ENCODE measurements at regions not wholly inside any gene's neighbourhood (a gene's known extent, or its start where the extent isn't known, plus 50 kb on each side); places are given as distances from the start of the nearest gene placed in this dataset.
"Not testable (repeated sequence)": the region's sequence is repeated elsewhere in the genome, so short reads cannot be mapped to it uniquely, and the experiment has no call there.

DNA sequence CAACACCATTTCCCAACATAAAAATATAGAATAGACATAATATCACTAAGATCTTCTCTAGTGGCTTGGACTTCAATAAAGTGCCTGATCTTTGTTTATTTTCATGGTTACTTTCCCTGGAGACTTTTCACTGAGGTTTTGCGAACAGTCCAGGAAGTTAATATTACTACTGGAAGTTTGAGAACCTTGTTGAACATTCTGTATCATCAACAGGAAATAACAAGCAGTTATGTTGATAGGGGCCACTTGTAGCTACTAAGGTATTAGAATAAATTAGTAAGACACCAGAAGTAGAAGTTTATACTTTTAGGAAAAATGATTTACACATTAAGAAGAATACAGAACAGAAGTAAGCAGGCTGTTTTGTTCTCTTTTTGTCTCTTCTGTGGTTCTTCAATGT, 180.2 kb downstream of the TFAP2B start:
- DNase-seq, result no peak

DNA sequence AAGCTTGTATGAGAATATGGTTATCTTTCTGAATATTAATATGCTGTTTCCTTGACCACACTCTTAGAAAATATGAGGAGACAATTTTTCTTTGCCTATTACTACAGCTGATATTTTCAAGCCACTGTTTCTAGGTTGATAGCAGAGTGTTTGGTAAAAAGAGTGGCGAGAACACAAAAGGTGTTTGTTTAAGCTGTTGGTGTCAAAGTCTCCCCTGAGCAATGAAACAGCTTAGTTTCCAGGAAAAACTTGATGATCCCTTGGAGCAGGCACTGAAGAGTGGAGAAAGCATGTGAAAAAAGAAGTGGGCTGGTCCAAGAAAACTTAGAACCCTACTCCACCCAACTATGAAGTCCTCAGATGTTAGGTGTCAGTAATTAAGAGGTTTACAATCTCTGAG, 182.7 kb downstream of the TFAP2B start:
- DNase-seq, result no peak

DNA sequence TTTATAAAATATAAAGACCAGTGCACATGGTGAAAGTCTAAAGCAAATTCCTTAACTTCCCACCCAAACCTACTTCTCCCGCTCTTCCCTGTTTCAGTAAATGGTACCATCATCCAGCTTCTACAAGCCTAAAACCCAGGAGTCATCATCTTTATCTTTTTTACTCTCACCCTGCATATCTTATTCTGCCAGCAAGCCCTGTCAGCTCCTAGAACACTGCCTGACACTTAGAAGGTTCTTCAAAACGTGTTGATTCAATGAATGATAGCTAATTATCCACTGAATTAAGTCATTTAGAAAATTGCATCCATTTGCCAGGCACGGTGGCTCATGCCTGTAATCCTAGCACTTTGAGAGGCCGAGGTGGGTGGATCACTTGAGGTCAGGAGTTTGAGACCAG, 185.7 kb downstream of the TFAP2B start:
- DNase-seq, result no peak

DNA sequence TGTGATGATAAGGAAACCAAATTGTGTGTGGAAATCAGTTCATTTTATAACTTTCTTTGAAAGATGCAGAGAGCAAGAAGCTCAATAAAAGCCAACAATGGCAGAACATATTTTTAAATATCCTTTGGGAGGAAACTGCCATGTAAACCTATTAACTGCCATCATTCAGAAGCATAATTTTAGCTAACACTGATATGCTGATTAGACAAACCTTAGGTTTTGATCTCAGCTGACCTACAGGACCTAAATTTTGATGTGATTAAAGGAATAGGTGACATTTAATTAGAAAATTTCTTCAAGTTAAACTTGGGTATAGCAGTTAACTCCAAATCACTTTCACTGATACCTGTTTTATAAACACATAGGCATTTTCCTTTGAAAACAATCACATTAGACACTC, 187.1 kb downstream of the TFAP2B start:
- DNase-seq, result no peak

DNA sequence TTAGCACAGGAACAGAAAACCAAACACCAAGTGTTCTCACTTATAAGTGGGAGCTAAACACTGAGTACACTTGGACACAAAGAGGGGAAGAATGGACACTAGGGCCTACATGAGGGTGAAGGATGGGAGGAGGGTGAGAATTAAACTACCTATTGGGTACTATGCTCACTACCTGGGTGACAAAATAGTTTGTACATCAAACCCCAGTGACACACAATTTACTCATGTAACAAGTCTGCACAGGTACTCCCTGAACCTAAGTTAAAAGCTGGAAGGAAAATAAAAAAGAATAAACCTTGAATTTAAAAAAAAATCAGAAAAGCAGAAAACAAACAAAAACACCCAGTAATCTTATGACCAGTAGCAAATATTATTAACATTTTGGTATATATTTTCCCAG, 188.6 kb downstream of the TFAP2B start:
- DNase-seq, result no peak

DNA sequence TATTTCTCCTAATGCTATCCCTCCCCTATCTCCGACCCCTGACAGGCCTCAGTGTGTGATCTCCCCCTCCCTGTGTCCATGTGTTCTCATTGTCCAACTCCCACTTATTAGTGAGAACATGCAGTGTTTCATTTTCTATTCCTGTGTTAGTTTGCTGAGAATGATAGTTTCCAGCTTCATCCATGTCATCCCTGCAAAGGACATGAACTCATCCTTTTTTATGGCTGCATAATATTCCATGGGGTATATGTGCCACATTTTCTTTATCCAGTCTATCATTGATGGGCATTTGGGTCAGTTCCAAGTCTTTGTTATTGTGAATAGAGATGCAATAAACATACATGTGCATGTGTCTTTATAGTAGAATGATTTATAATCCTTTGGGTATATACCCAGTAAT, 190.0 kb downstream of the TFAP2B start:
- DNase-seq, result not testable (repeated sequence)

DNA sequence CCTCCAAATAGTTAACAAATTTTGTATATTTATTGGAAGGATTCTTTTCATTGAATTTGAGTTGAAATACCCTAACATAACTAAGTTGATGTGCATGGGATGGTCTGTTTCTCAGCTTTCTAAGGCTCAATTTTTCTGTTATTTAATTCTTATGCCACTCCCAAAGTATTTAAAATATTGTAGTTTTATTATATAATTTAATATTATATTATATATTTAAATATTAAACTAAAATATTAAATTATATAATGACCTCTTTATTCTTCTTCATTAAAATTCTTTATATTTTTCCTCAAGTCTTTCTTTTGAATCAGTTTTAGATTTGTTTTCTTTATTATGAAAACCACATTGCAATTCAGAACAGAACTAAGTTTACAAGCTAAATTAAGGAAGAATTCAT, 194.7 kb downstream of the TFAP2B start:
- no peak for DNase-seq

DNA sequence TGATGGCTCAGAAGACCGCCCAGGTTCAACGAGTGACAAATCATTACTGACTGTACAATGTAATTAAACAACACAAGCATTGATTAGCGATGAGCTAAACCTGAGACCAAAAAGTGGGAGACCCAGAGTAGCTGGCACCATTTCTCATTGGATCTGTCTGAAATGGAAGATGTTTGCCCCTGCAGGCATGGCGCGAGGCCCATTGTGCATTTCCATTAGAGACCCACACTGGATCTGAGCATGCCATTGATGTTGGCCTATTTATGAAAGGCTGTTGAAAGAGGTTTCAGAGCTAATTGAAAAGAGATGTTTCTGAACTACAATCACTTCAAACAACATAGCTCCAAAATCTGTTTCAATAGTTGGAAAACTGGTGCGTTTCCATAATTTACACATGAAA, 196.7 kb downstream of the TFAP2B start:
- no peak for DNase-seq

DNA sequence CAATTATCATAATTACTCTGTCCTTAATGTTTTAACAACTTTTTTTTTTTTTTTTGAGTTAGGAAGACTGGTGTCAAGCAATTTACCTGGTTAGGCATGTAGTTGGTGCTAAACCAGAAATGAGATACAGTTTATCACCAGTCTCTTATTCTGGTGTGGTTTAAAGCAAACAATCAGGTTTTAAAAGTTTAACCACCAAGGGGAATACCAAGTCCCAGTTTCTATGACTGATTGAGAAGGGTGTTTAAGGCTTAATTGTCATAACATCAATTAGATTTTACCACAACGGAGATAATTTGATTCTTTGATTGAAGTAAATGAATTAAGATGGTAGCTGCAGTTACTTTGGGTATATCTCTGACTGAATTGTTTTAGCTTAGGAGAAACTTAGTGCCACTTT, 197.8 kb downstream of the TFAP2B start:
- DNase-seq, result no peak

DNA sequence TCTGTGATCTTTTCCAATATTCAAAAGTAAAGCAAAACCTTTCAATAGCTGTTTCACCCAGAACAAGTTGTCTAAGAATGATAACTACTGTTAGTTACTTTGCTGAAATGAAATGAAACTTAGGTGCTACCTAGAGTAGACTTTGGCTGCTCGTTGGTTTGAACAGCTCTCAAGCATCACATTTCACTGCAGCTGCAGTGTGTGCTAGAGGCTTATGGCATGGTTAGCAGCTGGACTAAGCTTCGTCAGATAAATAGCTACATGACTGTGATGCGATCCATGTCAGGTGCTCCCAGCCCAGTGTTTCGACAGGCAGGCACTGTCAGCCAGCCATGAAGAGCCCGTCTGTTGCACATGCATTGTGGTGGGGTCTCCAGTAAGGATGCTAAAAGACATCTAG, 201.1 kb downstream of the TFAP2B start:
- no peak for DNase-seq

DNA sequence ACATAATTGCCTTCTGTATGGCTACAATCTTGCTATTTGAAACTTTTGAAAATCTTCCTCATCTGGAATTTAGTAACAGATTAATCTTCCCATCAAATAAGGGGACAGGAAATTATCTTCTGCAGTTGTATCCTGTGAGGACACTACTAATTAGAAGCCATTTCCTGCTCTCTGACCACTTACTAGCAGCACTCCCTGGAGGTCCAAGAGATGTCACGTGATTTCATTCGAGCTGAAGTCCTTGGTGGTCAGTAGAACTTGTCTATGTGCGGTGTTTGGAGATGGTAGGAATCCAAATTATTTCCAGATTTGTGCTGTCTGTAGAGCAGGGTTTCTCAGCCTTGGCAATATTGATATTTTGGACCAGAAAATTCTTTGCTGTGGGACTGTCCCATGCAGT, 202.5 kb downstream of the TFAP2B start:
- no peak for DNase-seq

DNA sequence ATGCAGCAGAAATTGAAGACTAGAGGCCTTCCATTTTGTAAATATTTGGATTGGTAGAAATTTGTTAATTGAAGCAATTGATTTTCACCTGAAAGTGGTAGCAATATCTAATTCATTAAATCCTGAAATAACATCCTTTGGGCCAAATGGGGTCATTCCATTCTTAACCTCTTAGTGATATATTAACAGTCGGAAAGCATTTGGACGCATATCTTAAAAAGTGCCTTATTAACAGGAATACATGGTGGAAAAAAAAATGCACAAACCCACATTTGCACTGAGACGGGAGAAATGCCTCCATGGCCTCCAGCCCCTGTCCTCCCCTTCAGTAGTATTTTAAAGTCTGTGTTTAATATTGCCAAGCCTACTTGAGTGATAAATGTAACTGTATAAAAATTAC, 205.5 kb downstream of the TFAP2B start:
- DNase-seq, result no peak

DNA sequence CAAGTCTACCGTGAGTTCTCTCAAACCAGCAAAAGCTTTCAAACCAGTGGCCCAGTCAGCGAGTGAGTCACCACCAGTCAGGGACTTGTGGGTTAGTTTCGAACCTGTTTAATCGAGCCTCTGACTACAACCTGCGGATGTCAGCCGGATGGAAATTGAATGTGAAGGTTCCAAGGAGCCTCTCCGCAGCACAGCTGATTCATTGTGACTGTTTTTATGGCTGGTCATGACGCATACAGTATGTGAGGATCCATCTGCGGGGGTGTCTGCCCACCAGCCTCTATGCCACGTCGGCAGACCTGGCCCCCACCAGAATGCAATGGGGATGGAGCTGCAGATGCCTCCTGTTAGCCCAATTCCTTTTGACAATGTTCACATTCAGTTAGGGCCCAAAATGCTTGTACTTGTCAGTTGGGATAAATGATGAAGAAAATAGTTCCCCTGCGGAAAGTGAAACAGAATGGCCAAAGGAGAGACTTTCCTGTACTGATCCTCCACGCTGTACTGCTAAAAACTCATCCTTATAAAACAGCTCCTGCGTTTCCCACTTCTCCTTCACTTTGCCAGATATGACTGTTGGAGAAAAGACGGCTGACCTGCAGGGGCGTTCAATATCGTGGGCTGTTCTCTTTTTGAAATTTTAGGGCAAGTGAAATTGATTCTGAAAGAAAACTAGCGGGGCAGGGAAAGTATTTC, 206.6 kb downstream of the TFAP2B start:
- no peak for DNase-seq

DNA sequence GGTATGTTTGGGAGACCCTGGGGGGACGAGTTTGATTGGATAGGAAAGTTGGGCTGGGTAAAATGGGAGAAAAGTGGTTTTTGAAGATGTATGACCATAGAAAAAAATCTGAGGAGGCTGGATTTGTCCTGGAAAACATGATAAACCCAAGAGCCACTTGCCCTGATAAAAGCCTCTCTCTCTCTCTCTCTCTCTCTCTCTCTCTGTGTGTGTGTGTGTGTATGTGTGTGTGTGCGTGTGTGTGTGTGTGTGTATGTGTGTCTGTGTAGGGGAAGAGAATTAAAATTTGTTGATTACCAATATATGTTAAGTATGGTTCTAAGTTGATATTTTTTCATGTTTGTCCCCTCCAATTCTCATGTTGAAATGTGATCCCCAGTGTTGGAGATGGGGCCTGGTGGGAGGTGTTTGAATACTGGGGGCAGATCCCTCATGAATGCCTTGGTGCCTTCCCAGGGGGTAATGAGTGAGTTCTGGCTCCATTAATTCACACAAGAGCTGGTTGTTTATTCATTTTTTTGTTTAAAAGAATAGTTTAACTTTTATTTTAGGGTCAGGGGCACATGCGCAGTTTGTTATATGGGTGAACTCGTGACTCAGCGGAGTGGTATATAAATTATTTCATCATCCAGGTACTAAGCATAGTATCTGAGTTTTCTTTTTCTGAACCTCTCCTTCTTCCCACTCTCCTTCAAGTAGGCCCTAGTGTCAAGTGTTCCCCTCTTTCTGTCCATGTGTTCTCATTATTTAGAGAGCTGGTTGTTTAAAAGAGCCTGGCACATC, 208.8 kb downstream of the TFAP2B start:
- no peak for DNase-seq

DNA sequence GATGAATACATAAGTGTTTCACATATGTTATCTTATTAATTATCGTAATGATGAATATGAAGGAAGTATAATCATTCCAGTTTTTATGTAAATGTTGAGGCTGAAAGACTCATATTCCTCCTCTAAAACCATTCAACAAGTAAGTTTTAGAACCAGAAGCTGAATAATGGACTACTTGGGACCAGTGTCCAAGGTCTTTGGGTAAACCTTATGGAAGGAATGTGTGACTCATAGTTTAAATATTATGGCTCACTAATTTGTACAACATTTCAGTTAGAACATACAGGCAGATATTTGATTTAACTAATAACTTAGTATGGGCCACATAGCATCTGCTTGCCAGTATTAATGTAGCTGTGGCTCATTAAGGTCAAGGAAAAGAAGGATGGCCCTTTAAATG, 209.6 kb downstream of the TFAP2B start:
- no peak for DNase-seq

DNA sequence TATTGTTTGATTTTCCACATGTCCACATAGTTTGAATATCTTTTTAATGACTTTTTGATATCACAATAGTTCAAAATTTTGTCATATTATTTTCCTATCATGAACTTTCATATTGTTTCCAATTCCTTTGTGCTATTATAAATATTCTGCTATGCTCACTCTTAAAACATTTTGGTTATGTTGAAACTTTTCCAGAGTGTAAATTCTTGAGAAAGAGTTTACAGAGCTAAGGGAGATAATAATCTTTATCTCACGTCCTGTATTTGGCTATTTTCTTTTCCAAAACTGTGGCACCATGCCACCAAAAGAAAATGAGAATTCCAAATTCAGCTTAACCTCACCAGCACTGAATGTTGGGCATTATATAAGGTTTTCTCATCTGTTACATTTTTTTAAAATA, 210.9 kb downstream of the TFAP2B start:
- DNase-seq, result no peak

DNA sequence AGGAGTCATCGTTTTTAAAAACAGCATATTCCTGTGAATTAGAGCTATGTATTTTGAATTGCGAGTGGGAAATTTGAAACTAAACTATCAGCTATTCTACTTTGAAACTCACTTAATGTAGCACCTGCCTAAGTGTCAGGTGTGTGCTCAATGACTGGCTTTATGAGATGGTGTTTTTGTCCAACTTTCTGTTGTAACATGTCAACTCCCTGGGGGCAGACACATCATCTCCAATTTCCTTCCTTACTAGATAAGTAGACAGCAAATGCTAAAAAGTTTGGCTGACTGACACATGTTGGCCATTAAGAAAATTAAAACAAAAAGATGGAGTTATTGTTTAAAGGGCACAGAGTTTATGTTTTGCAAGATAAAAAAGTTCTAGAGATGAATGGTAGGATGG, 226.9 kb downstream of the TFAP2B start:
- DNase-seq, result no peak

DNA sequence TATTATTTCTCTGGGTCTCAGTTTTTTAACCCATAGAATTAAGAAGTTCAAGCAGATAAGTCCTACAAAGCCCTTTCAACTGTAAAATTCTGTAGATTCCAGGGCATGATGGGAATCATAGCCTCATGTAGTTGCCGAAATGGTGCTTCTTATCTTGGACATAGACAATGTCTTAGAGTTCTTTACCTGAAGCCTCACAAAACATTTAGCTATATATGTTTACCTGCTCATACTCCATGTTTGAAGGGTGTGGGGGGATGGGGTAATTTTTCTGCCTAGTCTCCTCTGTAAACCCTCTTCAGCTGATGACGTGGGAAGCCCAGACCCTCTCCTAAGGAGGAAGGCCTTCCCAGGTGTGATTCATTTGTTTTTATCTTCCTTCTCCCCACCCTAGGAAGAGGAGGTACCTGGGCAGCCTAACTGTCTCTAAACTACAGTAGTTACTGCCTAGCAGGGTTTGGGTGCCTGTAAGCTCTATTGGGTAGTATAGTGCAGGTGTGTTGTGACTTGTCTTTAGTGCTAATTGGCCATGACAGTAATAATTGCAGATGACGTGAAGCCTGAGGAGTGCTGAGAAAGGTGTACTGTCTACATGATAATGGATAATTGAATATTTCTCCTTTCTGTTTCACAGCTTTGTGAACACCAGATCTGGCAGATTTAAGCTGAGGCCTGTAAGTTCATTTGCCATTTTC, 230.8 kb downstream of the TFAP2B start:
- no peak for DNase-seq

DNA sequence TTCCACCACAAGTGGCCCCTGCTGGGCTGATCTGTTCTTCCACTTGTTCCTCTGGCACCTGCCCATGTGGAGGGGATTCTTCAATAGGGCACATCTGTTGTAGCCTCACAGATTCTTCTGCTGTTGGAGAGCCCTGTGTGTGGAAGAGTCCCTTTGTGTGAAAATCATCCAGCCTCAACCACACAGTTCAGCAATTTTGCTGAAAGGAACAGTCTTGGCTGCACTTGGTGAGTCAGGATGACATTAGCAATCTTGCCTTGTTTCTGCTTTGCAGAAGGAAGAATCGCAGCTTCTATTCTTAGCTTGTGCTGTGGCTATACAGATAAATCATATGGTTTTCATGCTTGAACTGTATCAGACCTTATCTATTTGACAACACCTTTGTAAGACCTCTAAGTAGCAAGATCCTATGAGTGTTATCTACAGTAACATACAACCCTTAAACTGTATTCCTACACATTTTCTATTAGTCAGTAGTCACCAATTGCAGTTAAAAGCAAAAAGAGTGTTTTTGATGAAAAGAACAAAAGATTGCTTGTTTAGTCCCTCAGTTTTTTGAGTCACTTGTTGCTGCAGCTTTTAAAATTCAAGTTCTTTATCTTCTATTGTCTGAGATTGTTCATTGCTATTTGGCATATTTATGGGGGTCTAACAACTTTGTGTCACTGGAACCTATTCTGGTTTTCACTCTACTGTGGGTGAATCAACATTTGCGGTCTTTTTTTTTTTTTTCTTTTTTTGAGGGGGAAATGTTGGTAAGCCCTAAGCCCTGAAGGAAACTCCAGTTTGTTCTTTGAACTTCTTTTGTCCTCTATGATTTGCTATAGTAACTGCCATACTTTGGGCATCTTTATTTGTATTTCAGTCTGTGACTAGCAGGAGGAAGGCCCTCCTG, 231.6 kb downstream of the TFAP2B start:
- DNase-seq, result no peak

DNA sequence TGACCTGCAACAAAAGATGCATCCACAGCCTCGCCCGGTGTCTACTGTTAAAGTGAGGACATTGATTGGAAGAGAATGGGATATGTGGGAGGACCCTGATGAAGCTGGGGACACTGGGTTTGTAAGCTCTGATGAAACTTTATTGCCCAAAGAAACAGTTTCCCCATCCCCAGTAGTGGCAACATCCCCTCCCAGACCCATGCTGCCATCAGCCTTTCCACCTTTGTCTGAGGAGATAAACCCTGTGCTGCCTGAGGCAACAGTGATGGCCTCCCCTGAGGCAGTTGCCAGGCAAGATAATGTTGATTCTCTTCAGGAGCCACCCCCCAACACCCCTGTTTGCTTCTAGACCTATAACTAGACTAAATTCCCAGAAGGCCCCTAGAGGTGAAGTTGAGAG, 234.0 kb downstream of the TFAP2B start:
- DNase-seq, result not testable (repeated sequence)

DNA sequence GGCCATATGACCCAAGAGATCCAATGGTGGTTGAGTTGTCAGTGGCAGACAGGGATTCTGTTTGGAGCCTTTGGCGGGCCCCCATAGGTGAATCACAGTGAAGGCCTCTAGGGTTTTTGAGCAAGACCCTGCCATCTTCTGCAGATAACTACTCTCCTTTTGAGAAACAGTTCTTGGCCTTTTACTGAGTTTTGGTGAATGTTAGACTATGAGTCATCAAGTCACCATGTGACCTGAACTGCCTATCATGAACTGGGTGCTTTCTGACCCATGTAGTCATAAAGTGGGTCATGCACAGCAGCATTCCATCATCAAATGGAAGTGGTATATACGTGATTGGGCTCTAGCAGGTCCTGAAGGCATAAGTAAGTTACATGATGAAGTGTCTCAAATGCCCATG, 236.6 kb downstream of the TFAP2B start:
- DNase-seq, result not testable (repeated sequence)

DNA sequence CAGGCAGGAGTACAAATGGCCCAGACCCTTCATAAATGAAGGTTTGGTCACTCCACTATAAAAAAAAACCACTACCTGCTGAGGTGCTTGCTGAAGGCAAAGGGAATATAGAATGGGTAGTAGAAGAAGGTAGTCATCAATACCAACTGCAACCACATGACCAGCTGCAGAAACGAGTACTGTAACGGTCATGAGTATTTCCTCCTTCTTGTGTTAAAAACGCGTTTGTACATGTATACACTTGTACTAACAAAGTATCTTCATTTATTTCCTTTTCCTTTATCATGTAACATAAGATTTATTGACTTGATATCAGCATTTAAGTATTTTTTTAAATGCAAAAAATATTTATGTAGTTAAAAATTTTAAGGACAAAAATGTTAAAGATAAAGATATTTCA, 238.6 kb downstream of the TFAP2B start:
- DNase-seq, result no peak

DNA sequence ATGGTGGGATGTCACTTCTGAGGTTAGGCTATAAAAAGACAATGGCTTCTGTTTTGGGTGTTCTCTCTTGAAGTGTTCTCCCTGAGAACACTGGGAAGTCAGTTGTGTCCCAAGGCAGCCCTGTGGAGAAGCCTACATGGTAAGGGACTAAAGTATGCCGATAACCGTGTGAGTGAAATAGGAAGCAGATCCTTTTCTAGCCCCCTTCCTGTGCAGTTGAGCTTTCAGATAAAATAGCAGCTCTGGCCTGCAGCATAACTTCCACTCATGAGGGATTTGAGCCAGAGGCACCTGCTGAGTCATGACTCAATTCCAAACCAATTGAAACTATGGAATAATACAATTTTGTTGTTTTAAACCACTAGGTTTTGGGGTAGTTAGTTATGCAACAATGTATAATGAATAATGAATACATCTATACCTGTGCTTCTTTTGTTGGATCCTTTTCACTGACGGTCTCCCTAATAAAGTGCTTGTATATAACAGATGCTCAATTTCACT, 241.6 kb downstream of the TFAP2B start:
- no peak for DNase-seq
